Retinal pigment epithelial cell (primary cell): ENCODE measurements at regions not wholly inside any gene's neighbourhood (a gene's known extent, or its start where the extent isn't known, plus 50 kb on each side); places are given as distances from the start of the nearest gene placed in this dataset.

ENCODE experiments used
- DNase-seq: peaks from one replicate; pipeline ENCODE4 v3.0.0-alpha.2; 2010; ENCODE audit warnings: low read depth
- H3K4me3 ChIP-seq: 2 replicates; pipeline ENCODE4 v1.5.1; 2011; ENCODE audit warnings: mild to moderate bottlenecking, low read length, control low read depth, moderate library complexity
- CTCF ChIP-seq: conservative IDR thresholded peaks from 2 replicates; pipeline ENCODE4 v1.5.1; 2011; ENCODE audit warnings: low read depth, low read length, control low read depth, inconsistent platforms

DNA sequence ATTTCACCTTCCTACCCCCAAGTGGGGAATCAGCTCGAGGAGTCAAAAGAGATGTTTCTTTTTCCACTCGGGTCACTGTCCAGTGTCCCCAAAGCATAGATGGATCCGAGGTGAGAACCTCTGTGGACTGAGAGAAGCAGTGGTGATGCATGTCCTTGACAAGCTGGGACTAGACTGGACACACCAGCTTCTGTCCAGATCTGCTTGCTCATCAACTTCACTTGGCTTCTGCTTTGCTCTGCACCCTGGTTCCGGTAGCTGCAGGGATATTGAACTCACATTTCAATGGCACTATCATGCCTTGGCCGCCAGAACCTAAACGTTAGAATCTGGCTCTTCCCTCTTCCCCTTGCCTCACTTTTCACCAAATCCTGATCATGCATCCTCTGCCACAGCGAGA is 50.3 kb upstream of the CXCL12 start:
- no peak for TF ChIP-seq CTCF
- no peak for DNase-seq
- no peak overlapping the region for H3K4me3 ChIP-seq

DNA sequence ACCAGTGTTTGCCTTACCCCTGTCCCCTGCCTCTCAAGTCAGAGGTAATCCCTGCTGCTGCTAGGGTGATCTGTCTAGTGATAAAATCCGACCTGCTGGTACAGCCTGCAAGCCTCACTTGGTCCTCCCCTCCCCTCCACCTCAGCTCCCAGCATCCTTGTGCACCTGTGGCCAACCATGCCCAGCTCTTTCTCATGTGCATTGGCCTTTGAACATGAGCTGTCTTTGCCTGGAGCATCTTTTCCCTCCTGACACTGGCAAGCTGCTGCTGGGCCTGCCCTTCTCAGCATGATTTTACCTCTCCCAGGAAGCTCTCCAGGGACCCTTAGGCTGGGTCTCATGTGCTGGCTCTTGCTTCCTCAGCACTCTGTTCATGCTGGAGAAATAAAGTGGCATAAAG is 51.3 kb upstream of the CXCL12 start:
- TF ChIP-seq CTCF = no peak
- DNase-seq = no peak
- no peak overlapping the region for H3K4me3 ChIP-seq

DNA sequence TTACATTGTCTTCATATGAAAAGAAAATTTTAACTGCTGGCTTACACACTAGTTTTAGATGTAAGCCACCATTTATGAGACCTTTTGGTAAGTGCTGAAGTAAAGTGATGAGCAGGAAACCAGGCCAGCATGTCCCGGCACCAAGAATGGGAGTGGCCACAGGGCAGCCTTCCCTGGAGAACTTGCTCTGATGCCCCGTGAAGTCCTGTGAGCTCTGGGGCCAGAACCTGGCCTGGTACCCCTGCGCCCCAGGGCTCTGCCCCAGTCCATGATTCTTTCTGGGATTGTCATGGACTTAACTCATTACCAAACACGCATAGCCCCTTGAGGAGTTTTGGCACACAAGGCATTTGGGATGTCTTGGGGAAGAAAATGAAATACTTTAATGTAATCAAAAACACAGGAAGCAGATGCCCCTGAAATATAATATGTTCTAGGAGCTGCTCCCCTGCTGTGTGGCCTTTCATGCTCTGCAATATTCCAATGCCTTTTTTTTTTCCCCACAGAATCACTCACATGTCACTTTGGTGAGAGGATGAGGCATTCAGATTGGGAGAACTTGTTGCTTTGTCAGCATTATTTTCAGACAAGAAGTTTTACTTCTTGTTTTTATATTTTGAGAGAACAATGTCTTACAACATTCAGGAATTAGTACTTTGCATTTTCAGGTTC is 53.1 kb upstream of the CXCL12 start:
- H3K4me3 ChIP-seq = no peak overlapping the region
- no peak for DNase-seq
- no peak for TF ChIP-seq CTCF

GRCh38 chr10:44439239-44439957 is 54.5 kb upstream of the CXCL12 start:
- TF ChIP-seq CTCF = no peak
- no peak overlapping the region for H3K4me3 ChIP-seq
- DNase-seq = no peak

- TF ChIP-seq CTCF = no peak
- H3K4me3 ChIP-seq = no peak overlapping the region
- DNase-seq = no peak
Observed at GRCh38 chr10:44439958-44440244, 55.0 kb upstream of the CXCL12 start.

GRCh38 chr10:44457259-44457658 is 72.4 kb upstream of the CXCL12 start:
- no peak for TF ChIP-seq CTCF
- no peak for DNase-seq
- no peak overlapping the region for H3K4me3 ChIP-seq
